Caki2 (cell line): ENCODE measurements at regions not wholly inside any gene's neighbourhood (a gene's known extent, or its start where the extent isn't known, plus 50 kb on each side); places are given as distances from the start of the nearest gene placed in this dataset.
"Not testable (repeated sequence)": the region's sequence is repeated elsewhere in the genome, so short reads cannot be mapped to it uniquely, and the experiment has no call there.

Source experiments
- DNase-seq: peaks from one replicate; pipeline ENCODE4 v3.0.0-alpha.2; 2015; ENCODE audit warnings: low read depth
- in situ Hi-C: cut with HindIII; loops from 2 replicates; pipeline ENCODE4 v1.10.0; 2016; ENCODE audit warnings: low sequenced_read_pairs, low pct_unique_long_range_greater_than_20kb, mixed read lengths

- no peak for DNase-seq
- in situ Hi-C loops, result no loop called here
Observed at GRCh38 chr12:9464408-9464807, 143.3 kb downstream of the KLRB1 start.

- in situ Hi-C loops, result not testable (repeated sequence)
Observed at GRCh38 chr12:9455516-9455915, 152.2 kb downstream of the KLRB1 start.

GRCh38 chr12:9454021-9454420 is 153.7 kb downstream of the KLRB1 start:
- in situ Hi-C loops, DNase-seq: not testable (repeated sequence)

More at GRCh38 chr12:9455516-9455915, 152.2 kb downstream of the KLRB1 start:
- not testable (repeated sequence) for DNase-seq

- in situ Hi-C loops, result not testable (repeated sequence)
Observed at GRCh38 chr12:9450127-9450567, 157.6 kb downstream of the KLRB1 start.

GRCh38 chr12:9449657-9450126 is 158.0 kb downstream of the KLRB1 start:
- in situ Hi-C loops, result not testable (repeated sequence)
- peak; percentile 51 for DNase-seq

More at GRCh38 chr12:9450127-9450567, 157.6 kb downstream of the KLRB1 start:
- not testable (repeated sequence) for DNase-seq

GRCh38 chr12:9449181-9449580 is 158.5 kb downstream of the KLRB1 start:
- no peak for DNase-seq

GRCh38 chr12:9448648-9449047 is 159.1 kb downstream of the KLRB1 start:
- in situ Hi-C loops, result not testable (repeated sequence)
- DNase-seq, result peak; percentile 28

More at GRCh38 chr12:9449181-9449580, 158.5 kb downstream of the KLRB1 start:
- in situ Hi-C loops, result no loop called here

- peak; percentile 88 for DNase-seq
- in situ Hi-C loops, result not testable (repeated sequence)
Observed at GRCh38 chr12:9447791-9448614, 159.7 kb downstream of the KLRB1 start.

GRCh38 chr12:9446883-9447761 is 160.6 kb downstream of the KLRB1 start:
- in situ Hi-C loops, DNase-seq: not testable (repeated sequence)

GRCh38 chr12:9440428-9440827 is 167.3 kb downstream of the KLRB1 start:
- in situ Hi-C loops, DNase-seq: not testable (repeated sequence)

GRCh38 chr12:9435682-9436081 is 172.0 kb downstream of the KLRB1 start:
- in situ Hi-C loops, DNase-seq: not testable (repeated sequence)

- DNase-seq, in situ Hi-C loops: not testable (repeated sequence)
Observed at GRCh38 chr12:9430385-9430784, 177.3 kb downstream of the KLRB1 start.

GRCh38 chr12:9428856-9429255 is 178.9 kb downstream of the KLRB1 start:
- DNase-seq, in situ Hi-C loops: not testable (repeated sequence)

GRCh38 chr12:9425429-9425828 is 182.3 kb downstream of the KLRB1 start:
- DNase-seq, in situ Hi-C loops: not testable (repeated sequence)

GRCh38 chr12:9424175-9424740 is 183.5 kb downstream of the KLRB1 start:
- in situ Hi-C loops, DNase-seq: not testable (repeated sequence)

- in situ Hi-C loops, DNase-seq: not testable (repeated sequence)
Observed at GRCh38 chr12:9422689-9423088, 185.0 kb downstream of the KLRB1 start.

GRCh38 chr12:9421520-9422086 is 186.1 kb downstream of the KLRB1 start:
- in situ Hi-C loops, DNase-seq: not testable (repeated sequence)
